K562 (cell line): ENCODE measurements at regions not wholly inside any gene's neighbourhood (a gene's known extent, or its start where the extent isn't known, plus 50 kb on each side); places are given as distances from the start of the nearest gene placed in this dataset.
"Not testable (repeated sequence)": the region's sequence is repeated elsewhere in the genome, so short reads cannot be mapped to it uniquely, and the experiment has no call there.

Experiments
- ATAC-seq: fragments of 200-7000 bp; cut with Tn5 transposase; 3 replicates; pipeline ENCODE4 v1.9.1; 2020; ENCODE audit warnings: moderate library complexity
- BruUV-seq: library from RNA; stranded (reverse); fragments of 400-500 nt; replicated peaks from 2 replicates; lab custom pipeline; 2021; lab: Mats Ljungman, UMichigan
- CTCF ChIA-PET: fragments of 300-600 bp; formaldehyde crosslinking; extraction: SDS; loops from one replicate; lab custom pipeline; 2021; ENCODE audit warnings: low intra/inter-chr PET ratio; lab: Yijun Ruan, JAX
- POLR2A ChIA-PET: fragments of 300-600, 350-650 bp; sonication (Branson Sonifier 250); formaldehyde crosslinking; extraction: SDS; loops from one replicate; lab custom pipeline; 2021; ENCODE audit warnings: antibody characterized with exemption, inconsistent platforms; lab: Yijun Ruan, JAX
- DNase-seq, 4 experiments: peaks; one replicate each; pipeline versions ENCODE4 v3.0.0 to v3.0.0-alpha.2; 2011 to 2018; ENCODE audit warnings: low spot score in 3 of 4, mixed read lengths in 3 of 4; ENCODE audit errors: extremely low read depth in 1 of 4
- FAIRE-seq: peaks from 2 replicates; lab custom pipeline; 2011; peaks lifted over from hg19 to GRCh38; lab: Jason Lieb, UNC
- H2AFZ ChIP-seq: 2 replicates; pipeline ENCODE4 v1.6.0; 2011; ENCODE audit warnings: low read depth, low read length, control low read depth, inconsistent platforms
- H3K27ac ChIP-seq: fragments of 200-600 bp; 3 replicates; pipeline ENCODE4 v1.8.0; 2011; ENCODE audit warnings: low read depth, mild to moderate bottlenecking, control low read depth, inconsistent platforms, low read length, moderate library complexity, mixed read lengths; ENCODE audit errors: extremely low read depth
- H3K27me3 ChIP-seq, 2 experiments: fragments of 300-600 bp in 1 of 2; 2 replicates in 1 of 2; 3 replicates in 1 of 2; pipeline versions ENCODE4 v1.6.0 to v1.8.0; 2011; ENCODE audit warnings: inconsistent platforms in 2 of 2, low read length in 2 of 2, mild to moderate bottlenecking in 1 of 2, mixed read lengths in 1 of 2, moderate library complexity in 1 of 2; ENCODE audit not compliant: control insufficient read depth in 2 of 2, insufficient read depth in 2 of 2
- H3K36me3 ChIP-seq: fragments of 300-600 bp; 3 replicates; pipeline ENCODE4 v1.8.0; 2011; ENCODE audit warnings: mild to moderate bottlenecking, low read length, inconsistent platforms; ENCODE audit not compliant: control insufficient read depth, insufficient read depth
- H3K4me1 ChIP-seq, 2 experiments: fragments of 200-600 bp in 1 of 2; replicated peaks in 1 of 2; 2 replicates in 1 of 2; 3 replicates in 1 of 2; pipeline versions ENCODE4 v1.5.1 to v1.8.0; 2011; ENCODE audit warnings: inconsistent platforms in 2 of 2, low read length in 2 of 2, mild to moderate bottlenecking in 1 of 2, mixed read lengths in 1 of 2, moderate library complexity in 1 of 2; ENCODE audit not compliant: control insufficient read depth in 2 of 2, insufficient read depth in 2 of 2
- H3K4me2 ChIP-seq: 2 replicates; pipeline ENCODE4 v1.6.1; 2011; ENCODE audit warnings: low read length, control low read depth, inconsistent platforms, mixed read lengths; ENCODE audit not compliant: insufficient read depth
- H3K4me3 ChIP-seq: fragments of 200-600 bp; sonication (generic), shearing (Covaris generic); 2 replicates; pipeline ENCODE4 v1.5.1; 2016; ENCODE audit warnings: control low read depth, inconsistent platforms
- H3K79me2 ChIP-seq: fragments of 200-600 bp; 3 replicates; pipeline ENCODE4 v1.8.0; 2011; ENCODE audit warnings: low read length, inconsistent platforms; ENCODE audit not compliant: control insufficient read depth, insufficient read depth
- H3K9ac ChIP-seq, 2 experiments: 2 replicates each; pipeline versions ENCODE4 v1.6.0 to v1.6.1; 2011; ENCODE audit warnings: low read depth in 2 of 2, low read length in 2 of 2, control low read depth in 1 of 2, inconsistent platforms in 1 of 2, mild to moderate bottlenecking in 1 of 2, mixed read lengths in 1 of 2; ENCODE audit not compliant: insufficient read depth in 1 of 2
- H3K9me1 ChIP-seq: one replicate; pipeline ENCODE4 v1.6.0; 2011; ENCODE audit warnings: inconsistent platforms, mild to moderate bottlenecking, low read length, moderate library complexity; ENCODE audit not compliant: control insufficient read depth, insufficient read depth
- H3K9me3 ChIP-seq: replicated peaks from 2 replicates; pipeline ENCODE4 v1.5.1; 2011; ENCODE audit warnings: low read depth, low read length, inconsistent platforms; ENCODE audit not compliant: control insufficient read depth, insufficient read depth
- H4K20me1 ChIP-seq: replicated peaks from 2 replicates; pipeline ENCODE4 v1.6.1; 2011; ENCODE audit warnings: low read length, inconsistent platforms, mixed read lengths; ENCODE audit not compliant: control insufficient read depth, insufficient read depth
- CBFB ChIP-seq: sonication (generic); formaldehyde crosslinking; IDR thresholded peaks from 2 replicates; pipeline ENCODE4 v1.4.0; 2020; ENCODE audit warnings: mild to moderate bottlenecking, missing genetic modification reagents
- CREB1 ChIP-seq, 2 experiments: sonication (generic) in 1 of 2; formaldehyde crosslinking in 1 of 2; IDR thresholded peaks; 2 replicates each; pipeline versions ENCODE4 v1.6.1 to v1.8.0; 2012 to 2022; ENCODE audit warnings: inconsistent platforms in 1 of 2, mild to moderate bottlenecking in 1 of 2, missing genetic modification reagents in 1 of 2, moderate library complexity in 1 of 2
- FOXP1 ChIP-seq: sonication (generic); formaldehyde crosslinking; IDR thresholded peaks from 2 replicates; pipeline ENCODE4 v1.8.0; 2022; ENCODE audit warnings: mild to moderate bottlenecking, missing genetic modification reagents
- HSF4 ChIP-seq: fragments of 250-450 bp; sonication (Bioruptor Pico); IDR thresholded peaks from 2 replicates; pipeline ENCODE4 v2.1.2; 2022; ENCODE audit warnings: mild to moderate bottlenecking, moderate library complexity, borderline replicate concordance
- PHB2 ChIP-seq: fragments of 450-650 bp; IDR thresholded peaks from 2 replicates; pipeline ENCODE4 v1.6.1; 2017; ENCODE audit warnings: low read depth
- PTBP1 ChIP-seq: fragments of 200-400 bp; formaldehyde crosslinking; IDR thresholded peaks from 2 replicates; pipeline ENCODE4 v1.6.1; 2017; ENCODE audit warnings: low read depth, low read length
- RBM25 ChIP-seq: fragments of 200-400 bp; formaldehyde crosslinking; IDR thresholded peaks from 2 replicates; pipeline ENCODE4 v1.6.1; 2018; ENCODE audit warnings: low read length, low read depth, moderate library complexity; ENCODE audit not compliant: severe bottlenecking
- SMAD2 ChIP-seq: fragments of 150-350 bp; IDR thresholded peaks from 2 replicates; pipeline ENCODE4 v1.6.1; 2014; ENCODE audit warnings: low read depth, mild to moderate bottlenecking, low read length
- SMAD3 ChIP-seq: fragments of 450-650 bp; formaldehyde crosslinking; conservative IDR thresholded peaks from 2 replicates; pipeline ENCODE4 v1.4.0; 2020; ENCODE audit warnings: mild to moderate bottlenecking
- SRF ChIP-seq, 2 experiments: fragments of 250-450, 450-650 bp in 1 of 2; sonication (Bioruptor Pico) in 1 of 2; sonication (generic) in 1 of 2; formaldehyde crosslinking; IDR thresholded peaks; 2 replicates each; pipeline versions ENCODE4 v1.5.0 to v1.5.1; 2020 to 2022; ENCODE audit warnings: mild to moderate bottlenecking in 1 of 2, missing genetic modification reagents in 1 of 2
- THAP7 ChIP-seq: fragments of 250-450 bp; sonication (Bioruptor Pico); IDR thresholded peaks from 2 replicates; pipeline ENCODE4 v1.5.0; 2021
- ZBTB7A ChIP-seq: IDR thresholded peaks from 2 replicates; pipeline ENCODE4 v1.6.1; 2011; ENCODE audit warnings: low read depth, mild to moderate bottlenecking, low read length, moderate library complexity, borderline replicate concordance; ENCODE audit not compliant: control insufficient read depth
- ZC3H8 ChIP-seq: fragments of 450-650 bp; IDR thresholded peaks from 2 replicates; pipeline ENCODE4 v1.6.1; 2017
- ZNF146 ChIP-seq: IDR thresholded peaks from one replicate; pipeline ENCODE4 v1.6.1; 2018; ENCODE audit warnings: missing compliant biosample characterization; ENCODE audit not compliant: unreplicated experiment
- WGBS: fragments of 100-300 bp; shearing (Covaris generic); methylation state at CpG from one replicate; pipeline ENCODE4 v1.1.6; 2016; ENCODE audit warnings: low coverage, mixed read lengths; ENCODE audit not compliant: insufficient coverage; ENCODE audit errors: missing lambda C conversion rate; 5-methylcytosine and 5-hydroxymethylcytosine counted together
- in situ Hi-C: fragments of 300-500 bp; cut with MboI; formaldehyde crosslinking; loops from 4 replicates; pipeline ENCODE4 v1.15.0; 2018; ENCODE audit warnings: inconsistent platforms, mixed read lengths
- intact Hi-C: fragments of 100-400 bp; cut with micrococcal nuclease; formaldehyde crosslinking; loops from 2 replicates; pipeline ENCODE4 v1.14.2; 2022

- TF ChIP-seq RBM25 (peak; percentile 62), ZNF146 (CRISPR knock-in tag) (peak; percentile 57)
- not testable (repeated sequence) for H3K4me2 ChIP-seq
These were observed 265.8 kb downstream of the SETD4 start for GRCh38 chr21:35794527-35794926.

GRCh38 chr21:35792569-35793305 lies 267.6 kb downstream of the SETD4 start:
- CTCF ChIA-PET, result no interaction called here
- Histone ChIP-seq H3K27me3 (peaks cover 0 to 8% of the 10 kb centered on the region in 2 experiments; a peak in 4 of 5 replicates), H4K20me1 (no peaks in the 10 kb centered on the region), H3K9me3 (no peaks in the 10 kb centered on the region), H3K79me2 (no peaks in the 10 kb centered on the region), H3K4me1 (no peaks in the 10 kb centered on the region), H3K36me3 (no peaks in the 10 kb centered on the region), H3K9me1 (no peaks in the 10 kb centered on the region), H3K4me3 (no peak overlapping the region), H3K4me2 (no peak overlapping the region), H3K27ac (no peak overlapping the region), H2AFZ (no peak overlapping the region), H3K9ac (no peak overlapping the region)
- POLR2A ChIA-PET, result interaction anchor here (0.9 kb wide), 1 partner anchor 100 kb away, joined by 4 read pairs; no protein-coding TSS in a partner anchor
- in situ Hi-C loops (no loop called here), intact Hi-C loops (no loop called here)
- no peak for FAIRE-seq
- DNase-seq, result no peak
- WGBS, result 0% methylated on average over 5 of the region's 5 CpGs
- ATAC-seq, result no peak
- BruUV-seq, result no TSS peak
- TF ChIP-seq SRF (CRISPR knock-in tag; IDR thresholded peaks at IDR 0.05) (no peak), PHB2 (no peak), SMAD3 (CRISPR knock-in tag) (no peak), FOXP1 (no peak), CREB1 (IDR thresholded peaks at IDR 0.05) (no peak), CREB1 (CRISPR knock-in tag; IDR thresholded peaks at IDR 0.05) (no peak), THAP7 (no peak), PTBP1 (no peak), ZC3H8 (no peak), CBFB (no peak), ZBTB7A (no peak), SMAD2 (no peak), HSF4 (CRISPR knock-in tag) (no peak)

More at GRCh38 chr21:35794527-35794926, 265.8 kb downstream of the SETD4 start:
- H3K27ac ChIP-seq, H3K79me2 ChIP-seq, H3K4me1 ChIP-seq, H3K27me3 ChIP-seq, FAIRE-seq, H2AFZ ChIP-seq, H3K9me1 ChIP-seq, intact Hi-C loops, H3K4me3 ChIP-seq, H3K9me3 ChIP-seq, ATAC-seq, BruUV-seq, in situ Hi-C loops, DNase-seq, CTCF ChIA-PET, H4K20me1 ChIP-seq, H3K9ac ChIP-seq, H3K36me3 ChIP-seq: not testable (repeated sequence)
- WGBS, result 0% methylated on average over 4 of the region's 4 CpGs
- POLR2A ChIA-PET, result interaction anchor here (0.6 kb wide), 1 partner anchor 1257 kb away, joined by 4 read pairs; no protein-coding TSS in a partner anchor
